ENCODE measurements at regions not wholly inside any gene's neighbourhood (a gene's known extent, or its start where the extent isn't known, plus 50 kb on each side); places are given as distances from the start of the nearest gene placed in this dataset.

DNA sequence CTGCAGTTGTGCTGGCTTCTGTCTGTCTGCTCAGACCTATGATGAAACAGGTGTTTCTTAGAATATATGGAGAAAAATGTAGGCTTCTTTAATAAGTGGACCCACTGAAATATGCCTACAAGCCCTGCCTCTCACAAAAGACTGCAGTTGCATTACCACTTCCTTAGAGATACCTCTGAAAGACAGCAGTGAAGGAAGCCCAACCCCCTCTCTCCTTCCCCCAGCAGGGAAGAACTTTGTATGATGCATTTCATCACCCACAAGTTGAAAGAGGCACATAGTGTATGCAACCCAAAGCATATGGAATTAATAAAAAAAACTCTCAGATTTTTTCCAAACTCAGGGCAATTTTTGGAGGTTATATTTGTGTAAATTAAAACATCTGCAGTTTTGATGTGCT is 916.7 kb downstream of the TECRL start:
- no peak for DNase-seq (ENCODE audit: low read depth)

DNA sequence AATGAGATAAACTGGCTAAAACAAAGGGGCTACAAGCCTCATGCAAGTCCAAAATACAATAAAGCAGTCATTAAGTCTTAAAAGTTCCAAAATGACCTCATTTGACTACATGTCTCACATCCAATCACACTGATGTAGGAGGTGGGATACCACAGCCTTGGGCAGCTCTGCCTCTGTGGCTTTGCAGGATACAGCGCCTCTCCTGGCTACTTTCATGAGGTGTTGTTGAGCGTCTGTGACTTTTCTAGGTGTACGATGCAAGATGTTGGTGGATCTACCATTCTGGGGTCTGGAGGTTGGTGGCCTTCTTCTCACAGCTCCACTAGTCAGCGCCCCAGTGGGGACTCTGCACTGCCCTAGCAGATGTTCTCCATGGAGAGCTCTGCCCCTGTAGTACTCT is 944.9 kb downstream of the TECRL start:
- DNase-seq (ENCODE audit: low read depth), result no peak

DNA sequence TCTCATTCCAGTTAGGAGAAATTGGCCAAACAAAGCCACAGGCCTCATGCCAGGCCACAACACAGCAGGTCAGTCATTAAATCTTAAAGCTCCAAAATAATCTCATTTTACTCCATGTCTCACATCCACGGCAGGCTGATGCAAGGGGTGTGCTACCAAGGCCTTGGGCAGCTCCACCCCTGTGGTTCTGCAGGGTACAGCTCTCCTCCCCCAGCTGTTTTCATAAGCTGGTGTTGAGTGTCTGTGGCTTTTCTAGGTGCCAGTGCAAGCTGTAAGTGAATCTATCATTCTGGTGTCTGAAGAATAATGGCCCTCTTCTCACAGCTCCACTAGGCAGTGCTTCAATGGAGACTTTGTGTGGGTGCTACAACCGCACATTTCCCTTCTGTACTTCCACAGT is 949.2 kb downstream of the TECRL start:
- no peak for DNase-seq (ENCODE audit: low read depth)

- DNase-seq (ENCODE audit: low read depth), result no peak
These were observed 949.9 kb downstream of the TECRL start for GRCh38 chr4:63459329-63459728.

DNA sequence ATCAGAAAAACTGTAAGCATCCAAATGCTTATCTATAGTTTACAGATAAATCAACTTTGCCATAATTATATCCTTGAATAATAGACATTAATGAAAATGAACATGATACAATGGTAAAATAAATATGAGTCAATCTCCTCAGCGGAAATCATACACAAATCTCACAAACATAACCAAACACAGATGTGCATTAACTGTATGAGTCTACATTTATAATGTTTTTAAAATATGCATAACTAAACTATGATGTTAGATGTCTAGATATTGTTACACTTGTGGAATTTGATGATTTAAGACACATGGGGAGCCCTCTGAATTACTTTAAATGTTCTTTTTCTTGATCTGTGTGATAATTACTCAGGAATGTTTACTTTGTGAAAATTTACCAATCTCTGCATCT is 951.2 kb downstream of the TECRL start:
- peak; percentile 58 for DNase-seq (ENCODE audit: low read depth)

- DNase-seq (ENCODE audit: low read depth), result no peak
These were observed 969.0 kb downstream of the TECRL start for GRCh38 chr4:63440236-63440635.

DNA sequence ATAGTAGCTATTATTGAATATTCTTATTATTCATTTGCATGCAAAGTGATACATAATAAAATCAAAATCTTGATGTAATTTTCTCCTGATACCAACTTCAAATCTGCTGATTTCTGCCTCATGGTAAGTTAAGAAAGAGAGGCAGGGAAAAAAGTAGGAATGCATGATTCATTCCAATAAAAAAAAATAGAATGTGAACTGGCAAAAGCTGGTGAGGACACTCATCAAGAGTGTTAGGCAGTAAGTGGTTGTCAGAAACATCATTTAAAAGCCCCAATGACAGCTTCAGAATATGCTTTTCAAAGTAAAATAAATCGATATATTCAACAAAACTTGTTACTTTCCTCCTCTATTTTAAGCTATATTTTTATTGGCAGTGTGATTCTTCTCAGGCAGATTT is 979.1 kb downstream of the TECRL start:
- peak; percentile 25 for DNase-seq (ENCODE audit: low read depth)

- no peak for DNase-seq (ENCODE audit: low read depth)
These were observed 1013.0 kb downstream of the TECRL start for GRCh38 chr4:63396269-63396668.

GRCh38 chr4:63393544-63393943 is 1015.7 kb downstream of the TECRL start:
- peak; percentile 1 for DNase-seq (ENCODE audit: low read depth)

DNA sequence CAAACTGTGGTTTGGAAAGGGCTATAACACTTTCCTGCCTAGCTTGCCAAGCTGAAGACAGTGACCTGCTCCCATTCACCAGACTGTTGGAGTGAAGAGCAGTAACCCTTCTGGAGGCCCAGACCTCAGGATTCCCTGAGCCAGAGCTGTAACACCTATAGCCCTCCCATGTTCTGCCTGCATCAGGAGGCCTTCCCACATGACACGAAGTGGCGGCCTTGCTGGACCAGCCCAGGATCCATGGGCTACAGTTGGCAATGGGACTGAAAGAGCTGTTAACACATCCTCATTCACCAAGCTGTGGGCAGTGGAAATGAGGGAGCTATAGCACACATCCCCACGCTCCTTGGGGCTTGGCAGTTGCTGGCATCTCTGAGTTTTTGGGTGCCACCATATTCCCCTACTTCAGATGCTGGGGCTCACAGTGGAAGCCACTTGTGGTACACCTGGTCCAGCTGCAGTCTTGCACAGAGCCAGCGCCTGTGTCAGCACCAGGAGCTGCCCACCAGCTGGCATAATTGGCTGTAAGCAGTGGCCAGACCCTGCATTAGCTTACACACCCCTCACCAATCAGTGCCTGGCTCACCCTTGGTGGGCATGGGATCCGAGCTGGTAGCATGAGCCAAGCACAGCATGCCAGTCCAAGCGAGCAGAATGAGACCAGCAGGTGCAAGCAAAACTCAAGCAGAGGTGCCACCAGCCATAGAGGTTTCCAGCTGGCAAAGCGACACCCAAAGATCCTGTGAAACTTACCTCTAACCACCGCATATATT is 1029.3 kb downstream of the TECRL start:
- DNase-seq (ENCODE audit: low read depth), result no peak

DNA sequence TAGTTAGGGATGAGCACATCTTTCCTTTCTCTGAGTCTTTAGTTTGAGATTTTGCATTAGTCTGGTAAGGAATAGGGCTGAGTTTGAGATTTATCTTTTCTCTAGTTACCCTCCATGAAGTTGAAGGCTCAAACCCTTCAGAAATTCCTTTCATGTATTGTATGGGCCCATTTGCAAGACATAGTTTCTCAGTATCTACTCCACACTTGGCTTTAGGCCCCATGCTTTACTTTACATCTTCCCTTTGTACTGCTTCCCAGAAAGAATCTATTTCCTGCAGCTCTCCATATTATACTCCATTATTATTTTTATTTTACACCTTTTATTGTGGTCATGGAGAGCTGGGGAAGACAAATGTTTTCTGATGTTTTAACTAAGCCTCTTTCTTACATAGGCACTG is 1038.2 kb downstream of the TECRL start:
- DNase-seq (ENCODE audit: low read depth), result no peak

- DNase-seq (ENCODE audit: low read depth), result no peak
These were observed 1047.6 kb downstream of the TECRL start for GRCh38 chr4:63361628-63362027.

DNA sequence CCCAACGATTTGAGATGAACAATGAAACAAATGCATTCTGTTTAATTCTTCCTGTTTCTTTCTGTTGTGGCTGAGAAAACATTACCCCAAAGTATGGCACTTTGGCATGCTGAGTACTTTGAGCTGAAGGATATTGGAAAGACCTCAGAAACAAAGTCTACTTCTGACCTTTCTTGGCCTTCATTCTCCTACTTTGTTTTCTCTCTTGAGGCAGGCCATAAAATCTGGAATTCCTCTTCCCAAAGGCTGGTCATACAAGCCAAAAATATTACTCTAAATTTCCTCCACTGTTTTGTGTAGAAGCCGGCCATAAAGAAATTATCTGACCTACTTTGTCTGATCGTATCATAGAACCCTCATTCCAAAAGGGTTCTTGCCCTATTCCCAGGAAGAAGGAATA is 1048.2 kb downstream of the TECRL start:
- DNase-seq (ENCODE audit: low read depth), result no peak

DNA sequence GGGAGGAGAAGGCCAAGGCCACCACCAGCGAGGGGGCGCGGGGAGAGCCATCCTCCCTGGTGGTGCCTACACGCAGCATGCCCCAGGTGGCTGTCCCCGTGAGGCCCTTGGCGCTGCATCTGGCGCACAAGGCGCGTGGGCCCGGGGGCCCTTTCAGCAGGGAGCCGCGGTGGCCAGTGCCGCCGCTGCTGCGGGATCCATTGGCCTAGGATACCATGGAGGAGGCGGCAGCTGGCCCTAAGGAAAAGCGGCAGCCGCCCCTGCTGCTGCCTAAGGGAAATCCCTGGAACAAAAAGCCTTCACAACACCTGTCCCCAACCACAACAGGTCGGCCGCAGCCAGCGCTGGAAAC is 1059.6 kb downstream of the TECRL start:
- DNase-seq (ENCODE audit: low read depth), result no peak

GRCh38 chr4:63348735-63349673 is 1060.2 kb downstream of the TECRL start:
- DNase-seq (ENCODE audit: low read depth), result no peak

DNA sequence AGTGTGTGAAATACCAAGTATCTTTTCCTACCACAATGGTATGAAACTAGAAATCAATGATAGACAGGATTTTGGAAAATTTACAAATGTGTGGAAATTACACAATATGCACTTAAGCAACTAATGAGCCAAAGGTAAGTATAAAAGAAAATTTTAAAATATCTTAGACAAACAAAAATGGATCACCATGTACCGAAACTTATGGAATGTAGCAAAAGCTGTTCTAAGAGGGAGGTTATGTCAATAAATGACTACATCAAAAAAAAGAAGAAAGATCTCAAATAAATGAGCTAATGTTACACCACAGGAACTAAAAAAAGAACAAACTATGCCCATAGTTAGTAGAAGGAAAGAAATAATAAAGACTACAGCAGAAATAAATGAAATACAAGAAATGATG is 1084.1 kb downstream of the TECRL start:
- no peak for DNase-seq (ENCODE audit: low read depth)

- no peak for DNase-seq (ENCODE audit: low read depth)
These were observed 1092.6 kb downstream of the TECRL start for GRCh38 chr4:63316633-63317032.

- DNase-seq (ENCODE audit: low read depth), result no peak
These were observed 1093.6 kb downstream of the TECRL start for GRCh38 chr4:63315651-63316050.

DNA sequence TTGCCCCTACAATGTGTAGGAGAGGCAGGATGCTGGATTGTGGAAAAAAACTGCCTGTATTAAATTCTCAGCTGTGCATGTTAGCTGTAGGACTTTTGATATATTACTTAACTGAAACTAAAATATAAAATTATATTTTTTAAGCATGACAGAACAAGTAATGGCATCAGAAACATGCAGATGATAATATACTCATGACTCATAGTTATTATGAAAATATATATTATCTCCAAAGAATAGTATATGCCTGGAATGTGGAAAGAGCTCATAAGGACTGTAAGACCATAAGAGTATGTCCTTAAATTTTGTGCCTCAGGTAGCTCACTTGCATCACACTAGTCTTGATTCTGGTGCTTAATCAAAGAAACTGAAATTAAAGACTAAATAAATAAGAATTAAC is 1100.6 kb downstream of the TECRL start:
- no peak for DNase-seq (ENCODE audit: low read depth)

DNA sequence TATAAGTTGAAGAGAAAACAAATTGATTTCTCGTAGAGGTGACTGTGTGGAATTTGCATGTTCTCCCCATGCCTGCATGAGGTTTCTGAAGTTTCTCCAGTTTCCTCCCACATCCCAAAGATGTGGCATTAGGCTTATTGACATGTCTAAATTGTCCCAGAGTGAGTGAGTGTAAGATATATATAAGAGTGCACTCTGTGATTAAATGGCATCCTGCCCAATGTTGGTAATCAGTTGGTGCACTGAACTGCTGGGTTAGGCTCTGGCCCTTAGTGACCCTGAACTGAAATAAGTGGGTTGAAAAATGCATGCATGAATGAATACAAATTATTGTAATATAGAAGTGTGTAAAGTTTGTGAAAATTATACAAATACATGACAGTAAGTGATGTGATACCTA is 1106.5 kb downstream of the TECRL start:
- DNase-seq (ENCODE audit: low read depth), result no peak

DNA sequence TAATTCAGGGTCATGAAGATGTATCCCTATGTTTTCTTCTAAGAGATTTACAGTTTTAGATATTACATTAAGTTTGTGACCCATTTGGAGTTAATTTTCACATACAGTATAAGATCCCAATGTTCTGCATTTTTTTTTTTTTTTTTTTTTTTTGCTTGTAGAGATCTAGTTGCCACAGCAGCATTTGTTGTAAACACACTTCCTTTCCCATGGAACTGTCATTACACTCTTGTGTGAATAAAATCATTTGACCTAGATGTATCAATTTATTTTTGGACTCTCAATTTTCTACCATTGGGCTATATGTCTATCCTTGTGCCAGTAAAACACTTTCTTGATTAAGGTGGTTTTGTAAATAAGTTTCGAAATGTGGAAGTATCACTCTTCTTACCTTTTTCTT is 1107.2 kb downstream of the TECRL start:
- no peak for DNase-seq (ENCODE audit: low read depth)

- DNase-seq (ENCODE audit: low read depth), result no peak
These were observed 1112.5 kb downstream of the TECRL start for GRCh38 chr4:63296773-63297172.

- no peak for DNase-seq (ENCODE audit: low read depth)
These were observed 1133.8 kb downstream of the TECRL start for GRCh38 chr4:63275491-63275890.
